Naive thymus-derived CD4-positive, alpha-beta T cell (primary cell): ENCODE measurements at regions not wholly inside any gene's neighbourhood (a gene's known extent, or its start where the extent isn't known, plus 50 kb on each side); places are given as distances from the start of the nearest gene placed in this dataset.

ENCODE experiments used
- ATAC-seq: fragments of 150-1000 bp; cut with Tn5 transposase; 2 replicates; pipeline ENCODE4 v1.10.0; 2021; ENCODE audit warnings: mild to moderate bottlenecking, moderate library complexity
- CTCF ChIA-PET: fragments of 350-600 bp; sonication (Branson Sonifier 250); formaldehyde crosslinking; loops from one replicate; lab custom pipeline; 2021; ENCODE audit warnings: antibody characterized with exemption; lab: Charles Lee
- POLR2A ChIA-PET: fragments of 350-600 bp; sonication (Branson Sonifier 250); formaldehyde crosslinking; loops from one replicate; lab custom pipeline; 2021; ENCODE audit warnings: antibody characterized with exemption, inconsistent platforms; lab: Charles Lee
- DNase-seq, 9 donors: peaks; one replicate each; pipeline versions ENCODE4 v3.0.0 to v3.0.0-alpha.2; 2020 to 2022; ENCODE audit warnings: mixed read lengths in 1 of 9
- H3K27ac ChIP-seq: one replicate; pipeline ENCODE4 v1.7.0; 2013; ENCODE audit warnings: mild to moderate bottlenecking, low read depth, low read length, moderate library complexity
- H3K27me3 ChIP-seq, 2 donors: one replicate each; pipeline ENCODE4 v1.7.0; 2013; ENCODE audit warnings: low read length in 2 of 2, mild to moderate bottlenecking in 2 of 2, moderate library complexity in 2 of 2; ENCODE audit not compliant: control insufficient read depth in 2 of 2, insufficient read depth in 2 of 2
- H3K36me3 ChIP-seq, 3 experiments: 1 replicate in 2 of 3; 2 replicates in 1 of 3; pipeline ENCODE4 v1.7.0; 2013; ENCODE audit warnings: low read length in 3 of 3, mild to moderate bottlenecking in 3 of 3, moderate library complexity in 1 of 3; ENCODE audit not compliant: insufficient read depth in 3 of 3, control insufficient read depth in 2 of 3
- H3K4me1 ChIP-seq, 2 donors: one replicate each; pipeline ENCODE4 v1.7.0; 2013; ENCODE audit warnings: low read length in 2 of 2, mild to moderate bottlenecking in 2 of 2, moderate library complexity in 1 of 2; ENCODE audit not compliant: control insufficient read depth in 2 of 2, insufficient read depth in 2 of 2
- H3K4me3 ChIP-seq: 2 replicates; pipeline ENCODE4 v1.7.0; 2013; ENCODE audit warnings: mild to moderate bottlenecking, low read length
- H3K9me3 ChIP-seq, 3 experiments: 1 replicate in 2 of 3; 2 replicates in 1 of 3; pipeline ENCODE4 v1.7.0; 2013; ENCODE audit warnings: low read length in 3 of 3; ENCODE audit not compliant: control insufficient read depth in 2 of 3
- H3K27ac Mint-ChIP-seq, 9 donors: one replicate each; pipeline ENCODE4 v1.8.0; 2020 to 2022; ENCODE audit warnings: mixed read lengths in 9 of 9, mild to moderate bottlenecking in 8 of 9, moderate library complexity in 5 of 9, inconsistent platforms in 2 of 9
- H3K27me3 Mint-ChIP-seq, 5 donors: one replicate each; pipeline ENCODE4 v1.8.0; 2021 to 2022; ENCODE audit warnings: mixed read lengths in 5 of 5, mild to moderate bottlenecking in 1 of 5
- H3K36me3 Mint-ChIP-seq, 5 donors: one replicate each; pipeline ENCODE4 v1.8.0; 2020 to 2022; ENCODE audit warnings: mixed read lengths in 5 of 5, mild to moderate bottlenecking in 3 of 5, inconsistent platforms in 1 of 5
- H3K4me1 Mint-ChIP-seq, 7 donors: one replicate each; pipeline ENCODE4 v1.8.0; 2020 to 2022; ENCODE audit warnings: mixed read lengths in 7 of 7, mild to moderate bottlenecking in 3 of 7, inconsistent platforms in 1 of 7
- H3K4me3 Mint-ChIP-seq, 10 donors: one replicate each; pipeline ENCODE4 v1.8.0; 2020 to 2022; ENCODE audit warnings: mild to moderate bottlenecking in 10 of 10, mixed read lengths in 10 of 10, moderate library complexity in 6 of 10, inconsistent platforms in 2 of 10
- H3K9me3 Mint-ChIP-seq, 11 donors: one replicate each; pipeline ENCODE4 v1.8.0; 2020 to 2022; ENCODE audit warnings: mixed read lengths in 11 of 11, mild to moderate bottlenecking in 4 of 11, inconsistent platforms in 1 of 11, moderate library complexity in 1 of 11
- intact Hi-C, 2 donors: fragments of 100-400 bp; cut with micrococcal nuclease; formaldehyde crosslinking; loops; one replicate each; pipeline ENCODE4 v1.15.1; 2023

DNA sequence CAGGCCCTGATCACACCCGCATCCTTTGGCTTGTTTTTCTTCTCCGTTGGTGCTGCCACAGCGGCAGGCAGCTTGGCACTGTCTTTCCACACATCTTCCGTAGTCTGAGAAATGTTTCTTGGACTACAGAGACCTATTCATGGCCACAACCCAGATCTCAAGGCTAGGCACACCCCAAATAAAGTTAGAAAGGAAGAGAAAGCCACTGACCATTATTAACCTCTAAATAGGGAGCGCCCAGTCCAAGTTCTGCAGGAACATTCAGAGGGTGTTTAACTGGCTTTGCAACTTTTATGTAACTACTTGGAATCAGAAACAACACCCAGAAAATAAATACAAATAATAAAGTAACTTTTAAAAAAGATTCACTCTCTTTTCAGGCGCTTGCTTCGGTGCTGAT is 124.8 kb upstream of the NEDD9 start:
- no peak overlapping the region for H3K27ac ChIP-seq
- no peak overlapping the region for H3K4me3 ChIP-seq
- peaks cover 50 to 93% (median 84%) of the 10 kb centered on the region in 7 donors for H3K4me1 Mint-ChIP-seq
- H3K36me3 Mint-ChIP-seq, result peaks cover 27 to 68% (median 61%) of the 10 kb centered on the region in 5 donors
- no peak for DNase-seq
- H3K9me3 Mint-ChIP-seq, result peaks cover 0 to 22% (median 10%) of the 10 kb centered on the region in 11 donors
- peaks cover 20 to 31% of the 10 kb centered on the region in 2 donors for H3K4me1 ChIP-seq
- no peaks in the 10 kb centered on the region for H3K9me3 ChIP-seq
- H3K27ac Mint-ChIP-seq, result peak overlapping the region in 8 of 9 donors; percentile 3 to 86 (median 76)
- H3K27me3 Mint-ChIP-seq, result no peaks in the 10 kb centered on the region
- ATAC-seq, result no peak
- peaks cover 0 to 27% (median 5%) of the 10 kb centered on the region in 3 experiments for H3K36me3 ChIP-seq
- H3K4me3 Mint-ChIP-seq, result peak overlapping the region; percentile 30 to 78 (median 73)
- intact Hi-C loops, result no loop called here
- H3K27me3 ChIP-seq, result no peaks in the 10 kb centered on the region
- CTCF ChIA-PET, result no interaction called here
- POLR2A ChIA-PET, result interaction anchor here (1.1 kb wide), 1 partner anchor 25 kb away, joined by 4 read pairs; no protein-coding TSS in a partner anchor

DNA sequence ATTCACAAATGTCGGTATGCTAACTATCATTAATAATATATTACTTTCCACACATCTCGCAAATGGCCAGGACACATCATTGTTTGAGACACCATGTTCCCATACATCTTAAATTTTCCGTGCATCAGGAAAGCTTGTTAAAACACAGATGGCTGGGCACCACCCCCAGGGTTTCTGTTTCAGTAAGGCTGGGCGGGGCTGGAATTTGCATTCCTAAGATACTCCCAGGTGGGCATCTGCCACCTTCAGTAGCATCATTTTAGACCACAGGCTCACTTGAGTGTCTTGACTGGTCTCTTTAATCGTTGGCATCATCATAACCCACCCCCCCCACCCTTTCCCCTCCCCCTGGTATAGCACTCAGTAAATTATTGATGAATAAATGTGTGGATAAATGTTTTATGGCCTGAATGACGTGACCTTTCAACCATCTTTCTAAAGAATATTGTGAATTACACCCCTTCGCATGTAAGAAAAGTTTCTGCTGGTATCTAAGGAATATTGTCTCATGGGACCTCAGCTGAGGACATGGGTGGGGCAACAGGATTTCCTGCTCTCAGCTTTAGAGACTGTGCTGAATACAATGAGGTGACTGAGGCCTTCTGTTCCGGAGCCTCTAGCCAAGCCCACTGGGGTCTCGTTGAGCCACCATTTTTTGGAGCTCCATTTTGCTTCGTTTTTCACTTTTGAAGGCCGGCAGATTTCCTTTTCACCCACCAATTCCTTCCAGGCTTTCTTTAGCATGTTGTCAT is 124.1 kb upstream of the NEDD9 start:
- H3K27ac ChIP-seq, result no peak overlapping the region
- peak overlapping the region; percentile 3 to 86 (median 73) for H3K27ac Mint-ChIP-seq
- peak in 1 of 9 donors; percentile 17 for DNase-seq
- no peaks in the 10 kb centered on the region for H3K9me3 ChIP-seq
- H3K4me3 ChIP-seq, result no peak overlapping the region
- H3K27me3 Mint-ChIP-seq, result no peaks in the 10 kb centered on the region
- peaks cover 31 to 68% (median 61%) of the 10 kb centered on the region in 5 donors for H3K36me3 Mint-ChIP-seq
- H3K4me1 Mint-ChIP-seq, result peaks cover 56 to 95% (median 85%) of the 10 kb centered on the region in 7 donors
- no peak for ATAC-seq
- peaks cover 20 to 31% of the 10 kb centered on the region in 2 donors for H3K4me1 ChIP-seq
- H3K9me3 Mint-ChIP-seq, result peaks cover 0 to 25% (median 10%) of the 10 kb centered on the region in 11 donors
- ChIA-PET POLR2A (interaction anchor here (1.1 kb wide), 1 partner anchor 26 kb away, joined by 4 read pairs; no protein-coding TSS in a partner anchor), CTCF (no interaction called here)
- peak overlapping the region; percentile 30 to 78 (median 73) for H3K4me3 Mint-ChIP-seq
- H3K27me3 ChIP-seq, result no peaks in the 10 kb centered on the region
- intact Hi-C loops, result no loop called here
- peaks cover 0 to 23% (median 5%) of the 10 kb centered on the region in 3 experiments for H3K36me3 ChIP-seq

DNA sequence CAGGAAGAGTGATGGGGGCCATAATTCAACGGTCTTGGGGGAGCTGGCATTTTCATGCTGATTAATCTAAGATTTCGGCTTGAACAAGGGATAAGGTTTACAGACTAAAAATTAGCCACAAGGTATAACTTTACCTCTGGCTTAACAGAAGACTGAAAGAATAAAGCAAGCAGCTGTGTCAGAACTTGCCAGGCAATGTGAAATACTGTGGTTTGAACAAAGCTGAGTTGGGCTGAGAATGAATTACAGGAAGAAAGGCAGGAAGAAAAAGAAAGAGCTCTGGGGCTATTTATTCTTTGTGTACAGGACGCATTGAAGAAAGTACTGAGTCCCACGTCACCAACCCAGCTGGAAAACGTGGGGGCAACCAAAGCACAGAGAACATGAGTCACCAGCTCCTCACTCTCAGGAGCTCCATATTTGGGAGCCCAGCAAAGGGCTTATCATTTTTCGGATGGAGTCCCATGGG is 121.5 kb upstream of the NEDD9 start:
- Histone ChIP-seq H3K36me3 (peaks cover 0 to 14% (median 5%) of the 10 kb centered on the region in 3 experiments), H3K4me1 (peaks cover 23 to 31% of the 10 kb centered on the region in 2 donors), H3K9me3 (no peaks in the 10 kb centered on the region), H3K27ac (peak overlapping the region; percentile 36), H3K4me3 (no peak overlapping the region), H3K27me3 (no peaks in the 10 kb centered on the region)
- Mint-ChIP-seq H3K36me3 (peaks cover 19 to 68% (median 56%) of the 10 kb centered on the region in 5 donors), H3K4me1 (peaks cover 63 to 92% (median 85%) of the 10 kb centered on the region in 7 donors), H3K4me3 (peak overlapping the region; percentile 22 to 73 (median 62)), H3K27me3 (no peaks in the 10 kb centered on the region), H3K27ac (peak overlapping the region; percentile 21 to 88 (median 79)), H3K9me3 (peaks cover 0 to 18% (median 2%) of the 10 kb centered on the region in 11 donors)
- POLR2A ChIA-PET, result interaction anchor here (1.7 kb wide), 1 partner anchor 28 kb away, joined by 8 read pairs; no protein-coding TSS in a partner anchor
- ATAC-seq, result peak; percentile 46
- peak in 8 of 9 donors; percentile 26 to 76 (median 53) for DNase-seq
- CTCF ChIA-PET, result no interaction called here
- intact Hi-C loops, result loop anchor here in 1 of 2 donors (1.0 to 5.0 kb wide), 4 partner anchors 12 to 59 kb away; no protein-coding TSS in a partner anchor

DNA sequence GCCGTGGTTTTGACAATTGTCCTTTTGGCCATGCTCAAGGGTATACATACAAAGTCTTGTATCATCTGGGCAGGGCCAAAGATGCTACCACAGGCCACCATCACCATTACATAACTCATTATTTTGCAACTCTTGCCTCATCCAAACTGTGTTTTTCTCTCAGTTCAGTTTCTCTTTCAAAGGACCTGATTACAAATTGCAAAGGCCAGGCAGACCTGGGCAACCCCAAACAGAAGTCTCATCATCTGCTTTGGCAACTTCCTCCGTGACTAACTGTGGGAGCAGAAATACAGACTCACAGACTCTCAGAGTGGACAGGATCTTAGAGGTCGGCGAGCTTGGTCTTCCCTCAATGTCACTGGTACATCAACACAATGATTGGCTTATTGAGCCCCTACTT is 117.8 kb upstream of the NEDD9 start:
- no peaks in the 10 kb centered on the region for H3K9me3 ChIP-seq
- intact Hi-C loops, result loop anchor here in 1 of 2 donors (5.0 kb wide), 1 partner anchor 33 kb away; no protein-coding TSS in a partner anchor
- Mint-ChIP-seq H3K27ac (peak overlapping the region in 1 of 9 donors; percentile 58), H3K36me3 (peaks cover 19 to 64% (median 46%) of the 10 kb centered on the region in 5 donors), H3K4me3 (no peak overlapping the region), H3K9me3 (peaks cover 0 to 14% (median 0%) of the 10 kb centered on the region in 11 donors), H3K27me3 (no peaks in the 10 kb centered on the region), H3K4me1 (peaks cover 60 to 94% (median 84%) of the 10 kb centered on the region in 7 donors)
- no peaks in the 10 kb centered on the region for H3K27me3 ChIP-seq
- no peak overlapping the region for H3K4me3 ChIP-seq
- DNase-seq, result no peak
- ATAC-seq, result peak; percentile 85
- CTCF ChIA-PET, result no interaction called here
- POLR2A ChIA-PET, result no interaction called here
- peaks cover 0 to 14% (median 5%) of the 10 kb centered on the region in 3 experiments for H3K36me3 ChIP-seq
- no peak overlapping the region for H3K27ac ChIP-seq
- peaks cover 15% of the 10 kb centered on the region in 2 donors for H3K4me1 ChIP-seq

DNA sequence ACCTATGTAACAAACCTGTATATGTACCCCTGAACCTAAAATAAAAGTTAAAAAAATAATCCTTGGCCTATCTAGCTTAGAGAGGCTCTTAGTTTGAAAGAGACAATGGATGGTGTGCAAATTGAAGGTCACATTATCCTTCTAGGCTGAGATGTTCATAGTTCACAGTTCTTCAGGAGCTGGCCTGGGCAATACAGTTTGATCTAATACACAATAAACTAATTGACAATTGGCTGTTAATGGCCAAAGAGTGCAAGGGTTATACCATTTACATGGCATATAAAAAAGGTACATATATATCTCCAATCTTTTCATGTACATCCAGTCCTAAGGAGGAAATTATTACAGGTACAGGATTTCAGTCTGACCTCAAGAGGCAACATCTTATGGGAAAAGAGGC is 117.4 kb upstream of the NEDD9 start:
- peaks cover 19 to 65% (median 46%) of the 10 kb centered on the region in 5 donors for H3K36me3 Mint-ChIP-seq
- H3K4me1 Mint-ChIP-seq, result peaks cover 60 to 94% (median 84%) of the 10 kb centered on the region in 7 donors
- no peak overlapping the region for H3K4me3 ChIP-seq
- peaks cover 0 to 14% (median 0%) of the 10 kb centered on the region in 11 donors for H3K9me3 Mint-ChIP-seq
- H3K4me1 ChIP-seq, result peaks cover 11 to 12% of the 10 kb centered on the region in 2 donors
- H3K27ac ChIP-seq, result no peak overlapping the region
- no peak for DNase-seq
- no peaks in the 10 kb centered on the region for H3K27me3 ChIP-seq
- intact Hi-C loops, result loop anchor here in 1 of 2 donors (5.0 kb wide), 1 partner anchor 33 kb away; no protein-coding TSS in a partner anchor
- H3K27me3 Mint-ChIP-seq, result no peaks in the 10 kb centered on the region
- ChIA-PET CTCF (no interaction called here), POLR2A (no interaction called here)
- H3K9me3 ChIP-seq, result no peaks in the 10 kb centered on the region
- ATAC-seq, result no peak
- H3K4me3 Mint-ChIP-seq, result no peak overlapping the region
- H3K36me3 ChIP-seq, result peaks cover 0 to 14% (median 5%) of the 10 kb centered on the region in 3 experiments
- peak overlapping the region in 2 of 9 donors; percentile 29 to 30 for H3K27ac Mint-ChIP-seq

DNA sequence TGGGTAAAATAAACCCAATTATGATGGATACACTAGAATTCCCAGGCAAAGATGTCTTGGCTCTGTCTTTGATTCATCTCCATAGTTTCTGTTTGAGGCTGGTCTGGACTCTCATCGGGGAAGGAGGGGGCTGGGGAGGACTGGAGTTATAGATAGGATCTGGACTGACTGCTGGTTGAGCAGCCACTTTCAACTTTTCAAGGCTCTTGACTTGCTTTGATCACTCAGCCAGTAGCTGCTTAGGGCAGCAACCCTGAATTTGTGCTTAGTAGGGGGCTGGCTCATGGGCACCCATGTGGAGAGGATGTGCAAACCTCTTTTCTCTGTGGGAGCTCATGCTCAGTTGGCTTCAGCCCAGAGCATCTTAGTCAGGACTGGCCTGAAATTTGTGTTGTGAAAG is 114.0 kb upstream of the NEDD9 start:
- no peaks in the 10 kb centered on the region for H3K9me3 ChIP-seq
- intact Hi-C loops, result no loop called here
- Mint-ChIP-seq H3K27me3 (no peaks in the 10 kb centered on the region), H3K4me3 (no peak overlapping the region), H3K36me3 (peaks cover 13 to 71% (median 58%) of the 10 kb centered on the region in 5 donors), H3K27ac (peak overlapping the region in 1 of 9 donors; percentile 73), H3K9me3 (peaks cover 0 to 7% (median 4%) of the 10 kb centered on the region in 11 donors), H3K4me1 (peaks cover 52 to 88% (median 80%) of the 10 kb centered on the region in 7 donors)
- no peak overlapping the region for H3K27ac ChIP-seq
- ChIA-PET POLR2A (no interaction called here), CTCF (no interaction called here)
- no peak for DNase-seq
- no peaks in the 10 kb centered on the region for H3K27me3 ChIP-seq
- H3K4me1 ChIP-seq, result peaks cover 0 to 3% of the 10 kb centered on the region in 2 donors
- H3K36me3 ChIP-seq, result peaks cover 0 to 6% (median 0%) of the 10 kb centered on the region in 3 experiments
- no peak for ATAC-seq
- no peak overlapping the region for H3K4me3 ChIP-seq
